OCI-LY3 (cell line): ENCODE measurements at regions not wholly inside any gene's neighbourhood (a gene's known extent, or its start where the extent isn't known, plus 50 kb on each side); places are given as distances from the start of the nearest gene placed in this dataset.
"Not testable (repeated sequence)": the region's sequence is repeated elsewhere in the genome, so short reads cannot be mapped to it uniquely, and the experiment has no call there.

Source experiments
- H2AFZ ChIP-seq: fragments of 200-600, 300-600 bp; shearing (Covaris generic); 2 replicates; pipeline ENCODE4 v1.6.0; 2014; ENCODE audit warnings: antibody characterized with exemption, low read depth, low read length
- H3K27ac ChIP-seq: fragments of 200-600, 300-600 bp; sonication (generic); 2 replicates; pipeline ENCODE4 v1.5.1; 2014; ENCODE audit warnings: mild to moderate bottlenecking, low read length, moderate library complexity, mixed read lengths
- H3K27me3 ChIP-seq: fragments of 200-600, 300-600 bp; sonication (generic); 2 replicates; pipeline ENCODE4 v1.6.1; 2014; ENCODE audit warnings: low read depth, low read length, mixed read lengths
- H3K36me3 ChIP-seq: fragments of 200-600, 300-600 bp; sonication (generic); replicated peaks from 2 replicates; pipeline ENCODE3; 2014; ENCODE audit warnings: low read depth, low read length, mixed read lengths
- H3K4me1 ChIP-seq: fragments of 300-600, 200-600 bp; sonication (generic); 2 replicates; pipeline ENCODE4 v1.6.1; 2014; ENCODE audit warnings: low read length, mixed read lengths
- H3K4me2 ChIP-seq: fragments of 200-600, 300-600 bp; sonication (generic); 2 replicates; pipeline ENCODE4 v1.6.1; 2014; ENCODE audit warnings: low read length, mixed read lengths
- H3K4me3 ChIP-seq: fragments of 300-600, 200-600 bp; sonication (generic); 2 replicates; pipeline ENCODE4 v1.5.1; 2014; ENCODE audit warnings: antibody characterized with exemption, mild to moderate bottlenecking, low read length, moderate library complexity
- H3K79me2 ChIP-seq: fragments of 300-600, 200-600 bp; shearing (Covaris generic); 2 replicates; pipeline ENCODE4 v1.6.1; 2014; ENCODE audit warnings: mild to moderate bottlenecking, low read length, mixed read lengths
- H3K9ac ChIP-seq: fragments of 300-600, 200-600 bp; shearing (Covaris generic); 2 replicates; pipeline ENCODE4 v1.6.0; 2014; ENCODE audit warnings: mild to moderate bottlenecking, low read length, moderate library complexity
- H3K9me3 ChIP-seq: fragments of 200-600, 300-600 bp; shearing (Covaris generic); 2 replicates; pipeline ENCODE4 v1.6.1; 2014; ENCODE audit warnings: low read length, mixed read lengths; ENCODE audit not compliant: insufficient read depth
- H4K20me1 ChIP-seq: fragments of 200-600, 300-600 bp; sonication (generic); 2 replicates; pipeline ENCODE4 v1.6.1; 2016; ENCODE audit warnings: low read length, mixed read lengths; ENCODE audit not compliant: insufficient read depth
- CTCF ChIP-seq: fragments of 200-600, 300-600 bp; sonication (generic); IDR thresholded peaks from 2 replicates; pipeline ENCODE4 v1.5.1; 2014; ENCODE audit warnings: antibody characterized with exemption, low read length, low read depth
- EZH2phosphoT487 ChIP-seq: fragments of 200-600 bp; shearing (Covaris generic); IDR thresholded peaks from 2 replicates; pipeline ENCODE4 v1.6.1; 2018; ENCODE audit warnings: antibody characterized with exemption, mixed run types, low read depth

- Histone ChIP-seq H3K36me3 (no peaks in the 10 kb centered on the region), H4K20me1 (no peaks in the 10 kb centered on the region), H3K27me3 (no peaks in the 10 kb centered on the region), H3K4me1 (no peaks in the 10 kb centered on the region), H3K27ac (no peak overlapping the region), H3K9me3 (no peaks in the 10 kb centered on the region), H3K9ac (no peak overlapping the region), H3K4me3 (no peak overlapping the region), H2AFZ (no peak overlapping the region), H3K4me2 (no peak overlapping the region), H3K79me2 (no peaks in the 10 kb centered on the region)
- TF ChIP-seq CTCF = no peak
- no peak for TF ChIP-seq EZH2phosphoT487
These were observed 678.9 kb upstream of the LMO3 start for GRCh38 chr12:17284873-17285272.

GRCh38 chr12:17283563-17283962 is 677.6 kb upstream of the LMO3 start:
- no peak overlapping the region for H3K4me2 ChIP-seq
- H3K79me2 ChIP-seq = no peaks in the 10 kb centered on the region
- H3K9ac ChIP-seq = no peak overlapping the region
- H3K27ac ChIP-seq = no peak overlapping the region
- H3K9me3 ChIP-seq = no peaks in the 10 kb centered on the region
- H3K4me1 ChIP-seq = no peaks in the 10 kb centered on the region
- H2AFZ ChIP-seq = no peak overlapping the region
- H3K27me3 ChIP-seq = no peaks in the 10 kb centered on the region
- H4K20me1 ChIP-seq = no peaks in the 10 kb centered on the region
- TF ChIP-seq EZH2phosphoT487 (no peak), CTCF (no peak)
- no peak overlapping the region for H3K4me3 ChIP-seq
- H3K36me3 ChIP-seq = no peaks in the 10 kb centered on the region

GRCh38 chr12:17282169-17282568 is 676.2 kb upstream of the LMO3 start:
- not testable (repeated sequence) for H3K4me3 ChIP-seq, H3K79me2 ChIP-seq, H3K4me1 ChIP-seq, H3K4me2 ChIP-seq, H3K9ac ChIP-seq, H4K20me1 ChIP-seq, H3K27ac ChIP-seq, H2AFZ ChIP-seq, H3K36me3 ChIP-seq, H3K9me3 ChIP-seq, H3K27me3 ChIP-seq

- H3K27ac ChIP-seq = no peak overlapping the region
- H3K4me2 ChIP-seq = no peak overlapping the region
- TF ChIP-seq EZH2phosphoT487 = no peak
- TF ChIP-seq CTCF = peak; percentile 38
- no peak overlapping the region for H2AFZ ChIP-seq
- no peaks in the 10 kb centered on the region for H3K36me3 ChIP-seq
- H3K79me2 ChIP-seq = no peaks in the 10 kb centered on the region
- H3K9me3 ChIP-seq = no peaks in the 10 kb centered on the region
- no peaks in the 10 kb centered on the region for H3K27me3 ChIP-seq
- H4K20me1 ChIP-seq = no peaks in the 10 kb centered on the region
- no peak overlapping the region for H3K4me3 ChIP-seq
- H3K4me1 ChIP-seq = no peaks in the 10 kb centered on the region
- no peak overlapping the region for H3K9ac ChIP-seq
These were observed 673.0 kb upstream of the LMO3 start for GRCh38 chr12:17278946-17279345.

GRCh38 chr12:17276196-17276595 is 670.2 kb upstream of the LMO3 start:
- no peak overlapping the region for H3K4me2 ChIP-seq
- H4K20me1 ChIP-seq = no peaks in the 10 kb centered on the region
- H3K9me3 ChIP-seq = no peaks in the 10 kb centered on the region
- H2AFZ ChIP-seq = no peak overlapping the region
- no peaks in the 10 kb centered on the region for H3K27me3 ChIP-seq
- no peaks in the 10 kb centered on the region for H3K36me3 ChIP-seq
- TF ChIP-seq CTCF (no peak), EZH2phosphoT487 (no peak)
- H3K27ac ChIP-seq = no peak overlapping the region
- no peaks in the 10 kb centered on the region for H3K4me1 ChIP-seq
- no peaks in the 10 kb centered on the region for H3K79me2 ChIP-seq
- no peak overlapping the region for H3K9ac ChIP-seq
- H3K4me3 ChIP-seq = no peak overlapping the region
